HG02981 (cell line): ENCODE measurements at regions not wholly inside any gene's neighbourhood (a gene's known extent, or its start where the extent isn't known, plus 50 kb on each side); places are given as distances from the start of the nearest gene placed in this dataset.
"Not testable (repeated sequence)": the region's sequence is repeated elsewhere in the genome, so short reads cannot be mapped to it uniquely, and the experiment has no call there.

Experiments used
- ATAC-seq: cut with Tn5 transposase; IDR thresholded peaks from one replicate; pipeline ENCODE4 v1.9.1; 2021; ENCODE audit warnings: mild to moderate bottlenecking, moderate library complexity; ENCODE audit not compliant: unreplicated experiment

- no peak for ATAC-seq
Measured at GRCh38 chr3:152209776-152210175, 59.0 kb upstream of the MBNL1 start.

- no peak for ATAC-seq
Measured at GRCh38 chr3:152210697-152211096, 58.0 kb upstream of the MBNL1 start.

GRCh38 chr3:152211655-152212054, 57.1 kb upstream of the MBNL1 start:
- ATAC-seq, result no peak

GRCh38 chr3:152213203-152213602, 55.5 kb upstream of the MBNL1 start:
- ATAC-seq, result no peak

GRCh38 chr3:152213938-152214337, 54.8 kb upstream of the MBNL1 start:
- no peak for ATAC-seq

GRCh38 chr3:152216960-152217865, 51.5 kb upstream of the MBNL1 start:
- ATAC-seq, result not testable (repeated sequence)

GRCh38 chr3:152218602-152219001, 50.1 kb upstream of the MBNL1 start:
- ATAC-seq, result no peak
